Neural progenitor cell (in vitro differentiated cells): ENCODE measurements at regions not wholly inside any gene's neighbourhood (a gene's known extent, or its start where the extent isn't known, plus 50 kb on each side); places are given as distances from the start of the nearest gene placed in this dataset.

Experiments used
- DNase-seq: peaks from one replicate; pipeline ENCODE4 v3.0.0-alpha.2; 2016; ENCODE audit warnings: low spot score
- H2AFZ ChIP-seq: fragments of 200-600 bp; sonication (generic); replicated peaks from 2 replicates; pipeline ENCODE4 v1.6.1; 2016; ENCODE audit warnings: antibody characterized with exemption
- H3F3A ChIP-seq: fragments of 200-600 bp; sonication (generic); 2 replicates; pipeline ENCODE4 v1.6.1; 2016; ENCODE audit warnings: antibody characterized with exemption, low read depth
- H3K27ac ChIP-seq: fragments of 200-600 bp; sonication (generic); 2 replicates; pipeline ENCODE4 v1.5.1; 2016; ENCODE audit warnings: mild to moderate bottlenecking
- H3K27me3 ChIP-seq: fragments of 200-600 bp; sonication (generic); 2 replicates; pipeline ENCODE4 v1.6.1; 2016; ENCODE audit warnings: mild to moderate bottlenecking, moderate library complexity
- H3K36me3 ChIP-seq: fragments of 200-600 bp; sonication (generic); 2 replicates; pipeline ENCODE4 v1.5.1; 2016
- H3K4me1 ChIP-seq: fragments of 200-600 bp; sonication (generic); 2 replicates; pipeline ENCODE4 v1.6.1; 2016; ENCODE audit warnings: mixed run types
- H3K4me2 ChIP-seq: fragments of 200-600 bp; sonication (generic); 2 replicates; pipeline ENCODE4 v1.6.1; 2016
- H3K4me3 ChIP-seq: fragments of 200-600 bp; sonication (generic); 2 replicates; pipeline ENCODE4 v1.5.1; 2016
- H3K79me2 ChIP-seq: fragments of 200-600 bp; sonication (generic); 2 replicates; pipeline ENCODE4 v1.6.1; 2016; ENCODE audit warnings: low read depth
- H3K9ac ChIP-seq: fragments of 200-600 bp; sonication (generic); 2 replicates; pipeline ENCODE4 v1.6.1; 2016
- H3K9me3 ChIP-seq: fragments of 200-600 bp; sonication (generic); 2 replicates; pipeline ENCODE4 v1.5.1; 2016; ENCODE audit warnings: low read depth
- H4K20me1 ChIP-seq: fragments of 200-600 bp; sonication (generic); 2 replicates; pipeline ENCODE4 v1.6.1; 2016; ENCODE audit warnings: low read depth
- H3K27ac Mint-ChIP-seq: 3 replicates; pipeline ENCODE4 v1.8.0; 2021; ENCODE audit warnings: mixed read lengths
- H3K27me3 Mint-ChIP-seq: 2 replicates; pipeline ENCODE4 v1.8.0; 2022; ENCODE audit warnings: low read depth, mild to moderate bottlenecking, inconsistent platforms, moderate library complexity, mixed read lengths; ENCODE audit not compliant: insufficient read depth
- H3K36me3 Mint-ChIP-seq: 3 replicates; pipeline ENCODE4 v1.8.0; 2021; ENCODE audit warnings: mixed read lengths
- H3K4me1 Mint-ChIP-seq: 3 replicates; pipeline ENCODE4 v1.8.0; 2021; ENCODE audit warnings: mixed read lengths
- H3K4me3 Mint-ChIP-seq: 3 replicates; pipeline ENCODE4 v1.8.0; 2021; ENCODE audit warnings: mild to moderate bottlenecking, moderate library complexity, mixed read lengths
- H3K9me3 Mint-ChIP-seq: 3 replicates; pipeline ENCODE4 v1.8.0; 2020; ENCODE audit warnings: mixed read lengths
- CTCF ChIP-seq: fragments of 200-600 bp; sonication (generic); IDR thresholded peaks from 2 replicates; pipeline ENCODE4 v1.5.1; 2017; ENCODE audit warnings: antibody characterized with exemption, mild to moderate bottlenecking
- EZH2 ChIP-seq: fragments of 200-600 bp; sonication (generic); IDR thresholded peaks from 2 replicates; pipeline ENCODE4 v1.6.1; 2017; ENCODE audit warnings: antibody characterized with exemption, mild to moderate bottlenecking, moderate library complexity
- EZH2phosphoT487 ChIP-seq: fragments of 200-600 bp; sonication (generic); IDR thresholded peaks from 2 replicates; pipeline ENCODE4 v1.6.1; 2017; ENCODE audit warnings: antibody characterized with exemption

- Mint-ChIP-seq H3K4me3 (no peak overlapping the region), H3K36me3 (peaks cover 2% of the 10 kb centered on the region), H3K27me3 (no peaks in the 10 kb centered on the region), H3K4me1 (no peaks in the 10 kb centered on the region), H3K9me3 (peaks cover 11% of the 10 kb centered on the region), H3K27ac (no peak overlapping the region)
- no peak for DNase-seq
- TF ChIP-seq EZH2 = no peak
- Histone ChIP-seq H3K9me3 (no peaks in the 10 kb centered on the region), H3K9ac (no peak overlapping the region), H3K4me2 (no peak overlapping the region), H3K27me3 (no peaks in the 10 kb centered on the region), H3K27ac (no peak overlapping the region), H3K36me3 (no peaks in the 10 kb centered on the region), H3F3A (no peaks in the 10 kb centered on the region), H4K20me1 (no peaks in the 10 kb centered on the region), H2AFZ (no peak overlapping the region), H3K4me3 (no peak overlapping the region), H3K79me2 (no peaks in the 10 kb centered on the region), H3K4me1 (no peaks in the 10 kb centered on the region)
These were observed 2318.0 kb downstream of the PCDH9 start for GRCh38 chr13:64912141-64912540.

- no peaks in the 10 kb centered on the region for H3K4me1 ChIP-seq
- H3K9me3 ChIP-seq = no peaks in the 10 kb centered on the region
- no peaks in the 10 kb centered on the region for H4K20me1 ChIP-seq
- no peaks in the 10 kb centered on the region for H3K27me3 ChIP-seq
- no peaks in the 10 kb centered on the region for H3F3A ChIP-seq
- Mint-ChIP-seq H3K9me3 (peaks cover 11% of the 10 kb centered on the region), H3K36me3 (peaks cover 2% of the 10 kb centered on the region), H3K27ac (no peak overlapping the region), H3K27me3 (no peaks in the 10 kb centered on the region), H3K4me1 (no peaks in the 10 kb centered on the region), H3K4me3 (no peak overlapping the region)
- H3K79me2 ChIP-seq = no peaks in the 10 kb centered on the region
- no peaks in the 10 kb centered on the region for H3K36me3 ChIP-seq
- no peak overlapping the region for H3K4me2 ChIP-seq
- no peak for DNase-seq
- H3K4me3 ChIP-seq = no peak overlapping the region
- no peak overlapping the region for H2AFZ ChIP-seq
- no peak overlapping the region for H3K27ac ChIP-seq
- no peak overlapping the region for H3K9ac ChIP-seq
- TF ChIP-seq CTCF = no peak
- TF ChIP-seq EZH2phosphoT487 = no peak
- TF ChIP-seq EZH2 = no peak
These were observed 2320.0 kb downstream of the PCDH9 start for GRCh38 chr13:64910096-64910495.

- Histone ChIP-seq H3K27ac (no peak overlapping the region), H3K9ac (no peak overlapping the region), H3K79me2 (no peaks in the 10 kb centered on the region), H3K4me3 (no peak overlapping the region), H3K36me3 (no peaks in the 10 kb centered on the region), H3F3A (no peaks in the 10 kb centered on the region), H4K20me1 (no peaks in the 10 kb centered on the region), H3K9me3 (no peaks in the 10 kb centered on the region), H2AFZ (no peak overlapping the region), H3K4me1 (no peaks in the 10 kb centered on the region), H3K4me2 (no peak overlapping the region), H3K27me3 (no peaks in the 10 kb centered on the region)
- Mint-ChIP-seq H3K36me3 (peaks cover 2% of the 10 kb centered on the region), H3K27me3 (no peaks in the 10 kb centered on the region), H3K27ac (no peak overlapping the region), H3K4me3 (no peak overlapping the region), H3K4me1 (no peaks in the 10 kb centered on the region), H3K9me3 (peaks cover 11% of the 10 kb centered on the region)
- DNase-seq = no peak
- no peak for TF ChIP-seq EZH2
- no peak for TF ChIP-seq CTCF
- no peak for TF ChIP-seq EZH2phosphoT487
These were observed 2321.0 kb downstream of the PCDH9 start for GRCh38 chr13:64909184-64909583.

- no peak overlapping the region for H3K4me3 ChIP-seq
- no peaks in the 10 kb centered on the region for H3K79me2 ChIP-seq
- Mint-ChIP-seq H3K27ac (no peak overlapping the region), H3K4me3 (no peak overlapping the region), H3K9me3 (no peaks in the 10 kb centered on the region), H3K4me1 (peaks cover 3% of the 10 kb centered on the region), H3K27me3 (no peaks in the 10 kb centered on the region), H3K36me3 (no peaks in the 10 kb centered on the region)
- no peak overlapping the region for H2AFZ ChIP-seq
- DNase-seq = no peak
- no peaks in the 10 kb centered on the region for H3K27me3 ChIP-seq
- H4K20me1 ChIP-seq = no peaks in the 10 kb centered on the region
- H3K36me3 ChIP-seq = no peaks in the 10 kb centered on the region
- no peaks in the 10 kb centered on the region for H3F3A ChIP-seq
- H3K27ac ChIP-seq = no peak overlapping the region
- no peak overlapping the region for H3K9ac ChIP-seq
- H3K4me1 ChIP-seq = no peaks in the 10 kb centered on the region
- no peak for TF ChIP-seq EZH2
- no peak for TF ChIP-seq CTCF
- no peak for TF ChIP-seq EZH2phosphoT487
- H3K4me2 ChIP-seq = no peak overlapping the region
- no peaks in the 10 kb centered on the region for H3K9me3 ChIP-seq
These were observed 2330.1 kb downstream of the PCDH9 start for GRCh38 chr13:64900039-64900438.
